HG02870 (cell line): ENCODE measurements at regions not wholly inside any gene's neighbourhood (a gene's known extent, or its start where the extent isn't known, plus 50 kb on each side); places are given as distances from the start of the nearest gene placed in this dataset.

Experiments
- ATAC-seq: cut with Tn5 transposase; IDR thresholded peaks from one replicate; pipeline ENCODE4 v1.9.1; 2021; ENCODE audit warnings: mild to moderate bottlenecking, moderate library complexity; ENCODE audit not compliant: unreplicated experiment

DNA sequence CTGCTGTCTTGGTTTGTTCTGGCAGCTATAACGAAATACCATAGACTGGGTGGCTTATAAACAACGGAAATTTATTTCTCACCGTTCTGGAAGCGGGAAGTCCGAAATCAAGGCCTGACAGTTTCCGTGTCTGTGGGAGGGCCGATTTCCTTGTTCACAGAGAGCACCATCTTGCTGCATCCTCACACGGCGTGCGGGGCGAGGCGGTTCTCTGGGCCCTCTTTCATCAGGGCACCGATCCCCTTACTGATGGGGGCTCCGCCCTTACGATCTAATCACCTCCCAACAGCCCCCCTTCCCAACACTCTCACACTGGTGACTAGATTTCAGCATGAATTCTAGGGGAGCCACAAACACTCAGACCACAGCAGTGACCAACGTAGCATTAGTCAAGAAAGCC lies 578.3 kb upstream of the FAT1 start:
- ATAC-seq = no peak

DNA sequence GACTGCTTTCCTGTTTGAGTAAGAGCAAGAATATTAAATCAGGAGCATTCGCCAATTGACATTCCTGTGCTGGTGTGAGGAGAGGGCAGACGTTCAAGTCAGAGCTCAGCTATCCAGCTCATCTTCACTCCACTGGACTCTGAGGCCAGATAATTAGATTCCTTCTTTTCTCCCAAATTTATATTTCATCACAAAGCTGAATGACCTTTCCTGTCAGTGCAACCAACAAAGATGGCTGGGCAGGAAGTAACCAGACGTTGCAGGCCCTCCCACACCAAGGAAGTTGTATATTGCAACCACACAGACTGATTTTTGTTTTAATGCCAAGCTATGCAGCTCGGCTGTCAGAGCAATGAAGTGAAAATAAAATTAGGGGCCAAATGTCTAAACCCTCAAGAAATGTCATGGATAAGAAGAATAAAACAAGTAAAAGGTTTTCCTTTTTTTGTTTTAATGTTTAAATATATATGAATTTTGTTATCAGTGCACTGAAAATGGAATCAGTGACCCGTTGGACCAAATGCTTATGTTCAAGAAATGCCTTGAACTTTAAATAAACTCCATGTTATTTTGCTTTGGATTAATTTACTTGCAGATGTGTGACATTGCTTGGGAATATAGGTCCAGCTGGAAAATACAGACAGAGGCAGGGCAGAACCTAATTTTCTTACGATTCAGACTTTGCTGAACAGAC lies 578.9 kb upstream of the FAT1 start:
- ATAC-seq = no peak

DNA sequence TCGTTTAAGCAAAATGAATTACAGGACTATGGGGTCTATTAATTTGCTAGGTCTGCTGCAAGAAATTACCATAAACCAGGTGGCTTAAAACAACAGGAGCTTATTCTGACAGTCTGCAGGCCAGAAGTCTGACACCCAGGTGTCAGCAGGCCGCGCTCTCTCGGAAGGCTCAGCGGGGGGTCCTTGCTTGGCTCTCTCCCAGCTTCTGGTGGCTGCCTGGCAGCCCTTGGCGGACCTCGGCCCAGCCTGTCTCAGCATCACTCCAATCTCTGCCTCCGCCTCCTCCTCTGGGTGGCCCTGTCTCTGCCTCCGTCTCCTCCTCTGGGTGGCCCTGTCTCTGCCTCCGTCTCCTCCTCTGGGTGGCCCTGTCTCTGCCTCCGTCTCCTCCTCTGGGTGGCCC lies 580.5 kb upstream of the FAT1 start:
- ATAC-seq = no peak

DNA sequence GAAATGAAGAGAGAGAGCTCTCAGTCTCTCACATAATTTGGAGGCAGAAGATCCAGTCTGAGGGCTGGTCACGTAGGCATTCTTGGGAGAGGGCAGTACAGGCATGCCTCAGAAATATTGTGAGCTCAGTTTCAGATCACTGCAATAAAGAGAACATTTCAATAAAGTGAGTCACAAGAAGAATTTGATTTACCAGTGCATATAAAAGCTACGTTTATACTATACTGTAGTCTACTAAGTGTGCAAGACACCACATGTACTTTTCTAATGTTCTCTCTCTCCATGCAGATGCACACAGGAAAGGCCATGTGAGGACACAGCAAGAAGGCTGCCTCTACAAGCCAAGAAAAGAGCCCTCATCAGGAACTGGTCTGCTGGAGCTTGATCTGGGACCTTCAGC lies 583.5 kb upstream of the FAT1 start:
- no peak for ATAC-seq

DNA sequence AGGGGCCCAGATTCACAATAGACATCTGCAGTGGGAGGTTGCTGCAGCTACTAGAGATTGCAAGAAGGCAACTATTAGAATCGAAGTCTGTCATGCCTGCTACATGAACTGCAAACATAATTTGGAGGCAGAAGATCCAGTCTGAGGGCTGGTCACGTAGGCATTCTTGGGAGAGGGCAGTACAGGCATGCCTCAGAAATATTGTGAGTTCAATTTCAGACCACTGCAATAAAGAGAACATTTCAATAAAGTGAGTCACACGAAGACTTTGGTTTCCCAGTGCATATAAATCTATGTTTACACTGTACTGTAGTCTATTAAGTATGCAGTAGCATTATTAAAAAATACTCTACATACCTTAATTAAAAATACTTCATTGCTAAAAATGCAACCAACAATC lies 585.8 kb upstream of the FAT1 start:
- no peak for ATAC-seq

DNA sequence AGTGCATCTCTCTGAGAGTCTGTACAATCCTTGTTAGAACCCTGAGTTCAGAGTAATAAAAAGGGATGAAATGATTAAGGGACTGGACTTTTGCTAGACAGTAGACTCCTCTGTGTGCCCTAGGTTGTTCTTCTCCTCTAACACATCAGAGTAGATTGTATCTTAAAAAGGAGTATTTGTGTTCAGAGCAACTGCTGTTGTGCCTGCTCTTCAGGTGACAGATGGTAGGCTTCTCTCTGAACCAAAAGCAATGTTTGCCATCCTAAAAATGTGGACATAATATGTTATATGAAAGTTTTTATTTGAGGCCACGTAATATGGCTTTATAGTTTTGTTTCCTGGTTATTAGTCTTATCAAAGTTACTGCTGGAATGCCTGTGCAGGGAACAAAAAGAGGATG lies 588.6 kb upstream of the FAT1 start:
- no peak for ATAC-seq

DNA sequence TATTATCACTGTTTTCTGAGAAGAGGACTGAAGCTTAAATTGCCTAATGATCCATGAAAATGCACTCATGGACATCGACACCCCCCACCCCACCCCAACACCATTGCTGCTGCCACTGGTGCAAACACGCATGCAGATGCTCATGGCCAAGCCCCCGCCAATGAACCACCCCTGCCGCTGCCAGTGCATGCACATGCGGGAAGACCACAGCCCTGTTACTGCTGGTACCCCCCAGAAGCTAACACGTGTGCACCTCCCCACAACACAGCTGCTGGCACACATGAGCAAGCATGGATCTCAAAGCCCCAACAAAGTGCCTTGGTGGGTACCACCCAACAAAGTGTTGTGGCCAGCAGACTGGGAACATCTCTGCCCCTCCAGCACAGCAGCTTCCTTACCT lies 594.1 kb upstream of the FAT1 start:
- ATAC-seq = no peak

DNA sequence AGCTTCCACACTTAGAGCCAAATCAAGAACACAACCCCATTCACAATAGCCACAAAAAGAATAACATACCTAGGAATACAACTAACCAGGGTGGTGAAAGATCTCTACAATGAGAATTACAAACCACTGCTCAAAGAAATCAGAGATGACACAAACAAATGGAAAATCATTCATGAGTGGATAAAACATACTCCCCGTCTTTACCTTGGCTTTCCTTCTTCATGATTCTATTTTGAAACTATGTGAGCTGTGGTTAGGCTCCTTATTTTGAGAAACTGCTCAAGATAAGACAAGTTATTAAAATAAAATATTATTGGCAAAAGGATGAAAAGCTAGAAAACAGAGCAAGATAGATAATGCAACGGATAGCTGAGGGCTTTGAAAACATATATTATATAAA lies 598.1 kb upstream of the FAT1 start:
- ATAC-seq = no peak

DNA sequence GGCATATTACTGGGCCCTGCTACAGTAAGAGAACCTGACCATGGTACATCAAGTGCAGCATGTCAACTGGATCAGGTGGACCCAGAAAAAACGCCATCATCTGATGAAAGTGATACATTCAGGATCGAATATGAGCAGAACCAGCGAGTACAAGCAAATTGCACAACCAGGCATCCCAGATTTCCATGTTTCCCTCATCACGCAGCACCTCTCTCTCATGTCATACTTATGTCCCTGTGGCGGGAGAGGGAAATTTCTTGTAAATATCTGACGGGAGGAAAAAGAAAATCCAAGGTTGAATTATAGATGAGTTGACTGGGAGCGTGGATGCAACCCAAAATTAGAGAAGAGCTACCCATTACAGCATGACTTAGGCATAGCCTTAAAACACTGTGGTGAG lies 608.5 kb upstream of the FAT1 start:
- ATAC-seq = no peak

DNA sequence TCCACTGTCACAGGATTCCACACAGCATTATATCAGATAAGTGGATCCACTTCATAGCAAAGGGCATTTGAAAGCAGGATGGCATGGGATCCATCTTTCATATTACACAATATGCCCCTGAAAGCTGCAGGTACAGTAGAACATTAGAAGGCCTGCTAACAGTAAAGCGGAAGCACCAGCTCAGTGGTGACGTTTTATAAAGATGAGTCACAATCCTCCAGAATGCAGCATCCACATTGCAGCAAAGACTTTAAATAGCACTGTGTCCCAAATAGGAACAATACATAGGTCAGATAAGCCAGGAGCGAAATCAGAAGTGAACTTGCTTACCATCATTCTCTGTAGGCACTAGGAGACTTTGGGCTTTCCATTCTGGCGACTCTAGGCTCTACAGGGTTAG lies 609.5 kb upstream of the FAT1 start:
- ATAC-seq = no peak

DNA sequence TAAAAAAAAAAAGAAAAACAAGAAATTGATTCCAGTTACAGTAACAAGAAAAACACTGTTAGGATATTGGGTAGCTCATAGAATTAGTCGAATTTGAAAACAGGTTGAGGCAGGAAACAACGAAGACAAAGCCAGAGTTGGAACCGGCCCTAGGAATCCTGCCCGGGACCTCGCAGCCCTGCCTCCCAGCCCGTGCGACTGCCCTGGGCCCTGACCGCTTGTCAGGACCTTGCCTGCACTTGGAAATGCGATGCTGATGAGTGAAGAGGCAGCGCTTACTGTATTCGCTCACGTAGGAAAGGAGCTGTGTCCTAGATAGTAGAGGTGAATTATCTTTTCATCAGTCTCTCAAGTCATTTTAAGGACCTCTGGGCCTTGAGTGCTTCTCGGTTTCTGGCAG lies 611.7 kb upstream of the FAT1 start:
- no peak for ATAC-seq

DNA sequence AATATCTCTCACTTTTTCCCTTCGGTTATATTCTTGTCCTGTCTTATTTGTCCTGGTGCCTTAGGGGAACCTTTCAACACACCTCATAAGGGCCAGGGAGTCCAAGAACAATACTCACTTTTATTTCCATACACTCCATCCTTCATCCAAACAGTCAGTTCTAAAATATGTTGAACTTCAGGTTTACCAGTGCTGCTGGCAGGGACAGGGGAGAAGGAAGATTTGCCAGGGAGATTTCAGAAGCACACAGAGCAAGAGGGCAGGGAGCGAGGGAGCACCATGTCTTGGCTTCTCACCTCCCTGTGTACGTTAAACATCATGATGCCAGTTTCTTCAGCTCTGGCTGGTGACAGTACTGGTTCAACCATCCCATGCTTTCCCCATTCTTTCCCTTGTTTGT lies 631.1 kb upstream of the FAT1 start:
- no peak for ATAC-seq

DNA sequence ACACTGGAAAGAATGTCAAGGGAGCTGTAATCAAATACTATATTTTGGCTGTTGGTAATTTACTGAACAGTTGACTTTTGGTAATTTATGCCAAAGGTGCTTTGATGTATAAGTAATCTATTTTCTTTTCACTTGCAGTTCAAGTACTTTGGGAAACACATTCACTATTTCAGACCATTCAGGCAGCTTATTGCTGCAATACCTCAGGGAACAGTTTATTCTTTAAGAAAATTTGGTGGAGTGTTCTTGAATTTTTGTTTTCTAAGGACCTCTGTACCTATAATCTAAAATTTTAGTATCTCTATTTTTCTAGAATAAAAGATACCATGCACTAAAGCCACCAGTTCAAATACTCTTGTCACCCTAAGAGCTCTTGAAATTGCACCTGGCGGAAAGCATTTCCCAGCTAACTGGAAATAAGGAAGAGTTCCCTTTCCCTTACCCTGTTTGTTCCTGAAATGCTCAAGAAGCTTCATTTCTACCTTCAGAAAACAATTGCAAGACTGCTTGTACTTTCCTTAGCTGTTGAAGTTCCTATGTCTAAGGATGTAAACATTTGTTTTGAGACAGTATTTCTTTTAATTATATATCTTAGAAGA lies 633.5 kb upstream of the FAT1 start:
- ATAC-seq = no peak

DNA sequence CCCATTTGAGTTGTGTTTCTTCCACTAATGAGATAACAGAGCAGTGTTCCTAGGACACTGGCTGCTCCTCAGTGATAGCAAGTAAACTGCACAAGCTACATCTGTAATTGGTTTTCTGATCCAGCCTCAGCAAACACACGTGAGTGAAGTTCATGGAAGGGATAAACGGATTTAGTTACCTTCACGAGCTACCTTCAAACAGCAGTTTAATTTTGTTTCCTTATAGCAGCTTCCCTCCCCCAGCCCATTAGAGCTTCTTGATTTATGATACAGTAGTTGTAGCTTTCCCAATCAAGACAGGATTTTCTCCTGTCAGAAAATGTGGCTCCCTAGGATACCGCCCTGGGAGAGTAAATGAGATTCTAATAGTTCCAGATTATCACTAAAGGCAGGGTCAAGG lies 634.2 kb upstream of the FAT1 start:
- no peak for ATAC-seq

DNA sequence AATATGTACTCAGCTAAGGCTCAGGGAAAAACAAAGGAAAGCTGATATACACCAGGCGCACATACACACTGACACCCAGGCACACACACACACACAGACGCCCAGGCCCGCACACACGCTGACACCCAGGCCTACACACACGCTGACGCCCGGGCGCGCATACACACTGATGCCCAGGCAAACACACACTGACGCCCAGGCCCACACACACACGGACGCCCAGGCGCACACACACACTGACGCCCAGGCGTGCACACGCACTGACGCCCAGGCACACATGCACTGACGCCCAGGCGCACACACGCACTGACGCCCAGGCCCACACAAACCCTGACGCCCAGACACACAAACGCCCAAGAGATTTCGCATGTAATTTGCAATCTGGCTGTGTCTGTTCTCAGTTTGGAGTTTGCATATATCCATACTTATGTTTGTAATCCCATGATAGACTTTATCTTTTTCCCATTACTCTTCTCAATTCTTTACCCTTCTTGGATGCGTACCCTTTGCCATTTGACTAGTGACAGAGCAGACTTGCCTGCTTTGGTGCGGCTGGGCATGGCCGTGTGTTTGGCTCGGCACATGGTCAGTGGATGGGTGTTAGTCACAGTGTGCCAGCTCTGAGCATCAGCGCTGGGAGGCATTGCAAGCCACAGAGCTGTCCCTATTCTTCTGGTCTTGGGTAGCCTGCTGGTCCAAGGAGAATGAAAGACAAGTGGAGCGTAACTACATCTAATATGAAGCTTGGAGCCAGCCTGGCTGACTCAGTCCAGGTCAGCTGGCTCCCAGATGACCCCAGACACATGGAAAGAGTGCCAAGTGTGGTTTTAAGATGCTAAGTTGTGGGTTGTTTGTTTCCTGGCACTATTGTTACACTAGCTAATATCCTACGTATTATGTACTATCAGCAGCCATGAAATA lies 632.4 kb upstream of the ZFP42 start:
- ATAC-seq = no peak

DNA sequence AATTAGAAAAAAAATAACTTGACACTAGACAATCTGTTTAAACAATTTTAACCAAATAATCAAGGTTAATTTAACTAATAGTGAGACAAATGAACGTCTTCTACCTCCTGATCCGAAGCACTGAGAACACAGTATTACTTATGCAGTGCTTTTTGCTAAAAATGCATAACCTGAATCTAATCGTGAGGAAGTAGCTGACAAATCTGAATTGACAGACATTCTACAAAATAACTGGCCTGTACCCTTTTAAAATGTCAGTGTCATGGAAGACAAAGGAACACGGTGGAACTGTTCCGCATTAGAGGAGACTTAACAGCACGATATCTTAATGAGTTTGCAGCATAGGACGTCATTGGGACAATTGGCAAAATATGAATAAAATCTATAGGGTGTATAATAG lies 631.2 kb upstream of the ZFP42 start:
- ATAC-seq = no peak

DNA sequence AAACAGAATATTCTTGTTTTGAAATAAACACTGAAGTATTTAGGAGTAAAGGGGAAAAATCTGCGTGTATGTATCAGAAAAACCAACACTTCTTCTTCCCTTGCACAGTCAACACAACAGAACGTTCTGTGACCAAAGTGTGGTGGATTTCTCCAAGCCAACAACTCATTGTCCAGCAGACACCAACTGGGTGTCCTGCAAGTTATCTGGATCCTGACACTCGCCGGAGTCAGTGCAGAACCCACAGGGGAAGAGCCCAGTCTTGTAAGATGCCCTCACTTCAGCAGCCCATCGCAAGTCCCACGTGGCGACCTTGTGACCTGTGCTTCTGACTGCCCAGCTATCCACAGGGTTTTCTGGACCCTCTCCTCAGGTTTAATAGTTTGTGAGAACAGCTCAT lies 630.7 kb upstream of the ZFP42 start:
- ATAC-seq = no peak

DNA sequence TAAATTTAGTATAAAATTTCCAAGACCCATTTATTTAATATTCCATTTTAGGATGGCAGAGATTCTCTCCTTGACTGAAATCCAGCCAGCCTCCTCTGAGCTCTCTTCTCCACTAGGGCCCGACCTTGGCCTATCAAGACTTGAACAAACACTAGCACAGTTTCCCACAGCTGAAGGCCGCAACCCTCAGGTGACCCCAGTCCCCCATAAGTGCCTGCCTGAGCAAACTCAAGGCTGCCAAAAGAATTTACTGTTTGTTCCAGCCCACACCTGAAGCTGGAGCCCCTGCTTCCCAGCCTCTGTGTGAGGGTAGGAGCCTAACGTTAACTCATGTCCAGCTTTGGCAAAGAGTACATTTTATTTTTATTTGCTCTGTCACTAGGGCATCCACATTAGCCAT lies 629.0 kb upstream of the ZFP42 start:
- no peak for ATAC-seq

DNA sequence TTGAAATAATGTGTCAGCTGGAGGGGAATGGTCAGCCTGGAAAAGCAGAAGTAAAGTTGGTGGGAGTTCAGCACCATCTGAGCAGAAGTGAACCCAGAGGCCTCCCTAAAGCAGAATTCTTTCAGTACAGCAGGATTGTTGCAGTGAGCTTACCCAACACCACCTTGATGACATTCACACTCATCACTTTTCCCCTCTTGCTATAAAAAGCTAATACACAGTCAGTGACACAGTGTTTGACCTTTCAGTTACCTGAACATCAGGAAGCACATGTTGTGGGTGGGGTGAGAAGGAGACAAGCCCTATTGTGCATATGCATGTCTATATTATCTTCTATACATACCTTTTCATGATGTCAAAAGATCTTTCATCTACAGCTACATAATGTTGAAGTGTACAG lies 624.7 kb upstream of the ZFP42 start:
- ATAC-seq = no peak

DNA sequence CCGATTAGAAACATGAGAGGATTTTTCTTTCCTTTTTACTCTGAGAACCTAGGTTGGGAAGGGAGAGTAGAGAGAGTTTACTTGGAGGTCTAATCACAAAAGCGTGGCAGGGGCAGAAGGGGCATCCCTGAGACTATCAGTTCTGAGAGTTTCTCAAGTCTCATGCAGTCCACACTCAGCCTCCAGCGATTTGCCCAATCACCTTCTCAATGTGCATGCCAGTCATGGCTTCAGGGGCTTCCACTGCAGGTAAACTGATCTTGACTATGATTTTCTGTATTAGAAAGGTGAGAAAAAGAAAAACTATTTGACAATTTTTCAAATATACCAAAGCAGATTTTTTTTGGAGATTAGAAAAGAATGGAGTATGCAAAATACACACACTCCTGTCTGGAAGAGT lies 617.1 kb upstream of the ZFP42 start:
- no peak for ATAC-seq

DNA sequence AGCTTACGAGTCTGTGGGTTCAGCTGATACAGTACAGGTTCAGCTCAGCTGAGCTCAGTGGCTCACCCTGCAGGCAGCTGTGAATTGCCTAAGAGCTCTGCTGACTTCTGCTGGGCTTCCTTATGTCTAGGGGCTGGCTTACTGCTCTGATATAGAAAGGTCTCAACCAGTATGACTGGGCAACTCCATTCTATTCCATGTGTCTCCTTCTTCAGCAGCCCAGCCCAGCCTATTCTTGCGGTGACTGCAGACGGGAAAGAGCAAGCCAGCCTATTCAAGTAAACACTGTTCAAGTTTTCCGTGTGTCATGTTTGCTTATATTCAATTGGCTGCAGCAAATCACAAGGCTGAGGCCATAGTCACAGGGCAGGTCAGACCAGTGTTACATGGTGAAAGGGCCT lies 615.4 kb upstream of the ZFP42 start:
- ATAC-seq = no peak

DNA sequence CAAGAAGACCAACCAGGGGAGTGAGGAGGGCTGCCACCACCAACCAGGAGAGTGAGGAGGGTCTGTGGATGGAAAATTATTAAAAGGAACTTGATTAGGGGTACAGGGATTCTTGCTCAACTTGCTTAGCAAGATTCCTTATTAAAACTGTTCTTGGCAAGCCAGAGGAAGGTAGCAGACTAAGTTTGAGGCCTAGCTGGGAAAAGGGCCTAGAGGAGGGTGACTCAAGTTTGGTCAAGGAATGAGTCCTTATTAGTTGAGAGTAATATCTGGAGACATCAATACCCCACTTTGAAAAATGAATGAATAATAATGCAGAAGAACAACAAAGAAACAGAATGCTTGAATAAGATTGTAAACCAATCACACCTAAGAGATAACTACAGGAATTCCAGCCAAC lies 612.4 kb upstream of the ZFP42 start:
- ATAC-seq = no peak
